ENCODE measurements at regions not wholly inside any gene's neighbourhood (a gene's known extent, or its start where the extent isn't known, plus 50 kb on each side); places are given as distances from the start of the nearest gene placed in this dataset.

DNA sequence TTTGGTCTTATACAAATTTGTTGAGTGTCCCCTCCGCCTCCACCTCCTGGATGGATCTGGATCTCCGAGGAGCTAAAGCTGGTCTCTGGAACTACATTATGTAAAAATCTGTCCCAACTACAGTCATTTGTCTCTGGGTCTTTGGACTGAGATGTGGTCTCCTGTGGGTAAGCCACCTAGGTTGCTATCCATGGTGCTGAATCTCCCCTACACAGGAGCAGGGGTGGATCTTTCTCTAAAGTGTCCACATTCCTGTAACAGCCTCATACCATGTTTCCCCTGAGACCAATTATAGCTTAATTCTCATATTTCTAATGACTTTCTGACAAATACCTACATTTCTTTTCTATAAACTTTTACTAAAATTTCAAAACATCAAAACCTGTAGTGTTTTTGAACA, 625.8 kb downstream of the TAFA4 start:
- DNase-seq (ENCODE audit: low read depth) = no peak

DNA sequence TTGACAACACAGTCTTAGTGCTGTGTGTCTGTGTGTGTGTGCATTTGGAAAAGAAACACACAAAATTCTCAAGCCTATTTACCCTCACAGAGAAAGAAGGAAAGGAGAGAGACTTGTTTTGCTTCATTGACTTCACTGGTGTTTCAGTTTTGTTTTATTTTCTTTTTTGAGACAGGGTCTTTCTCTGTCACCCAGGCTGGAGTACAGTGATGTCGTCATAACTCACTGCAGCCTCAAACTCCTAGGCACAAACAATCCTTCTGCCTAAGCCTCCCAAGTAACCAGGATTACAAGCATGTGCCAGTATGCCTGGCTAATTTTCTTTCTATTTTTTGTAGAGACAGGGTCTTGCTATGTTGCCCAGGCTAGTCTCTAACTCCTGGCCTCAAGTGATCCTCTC, 636.9 kb downstream of the TAFA4 start:
- no peak for DNase-seq (ENCODE audit: low read depth)

DNA sequence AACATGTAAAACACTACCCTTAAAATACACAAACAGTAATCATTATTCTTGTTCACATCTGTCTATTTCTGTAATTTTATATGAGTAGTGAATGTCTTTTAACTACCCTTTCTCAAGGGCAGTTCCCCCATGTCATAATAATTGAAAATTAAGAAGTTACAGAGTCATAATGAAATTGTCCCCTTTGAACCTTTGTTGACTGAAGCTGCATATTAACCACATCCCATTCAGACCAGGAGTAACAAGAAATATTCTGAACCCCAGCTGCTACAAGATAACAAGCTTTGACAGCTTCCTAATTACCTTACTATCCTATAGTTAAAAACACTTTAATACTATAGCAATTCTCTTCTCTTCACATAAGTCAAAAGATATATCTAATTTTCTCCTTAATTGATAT, 635.9 kb upstream of the SUCLG2 start:
- no peak for DNase-seq (ENCODE audit: low read depth)

DNA sequence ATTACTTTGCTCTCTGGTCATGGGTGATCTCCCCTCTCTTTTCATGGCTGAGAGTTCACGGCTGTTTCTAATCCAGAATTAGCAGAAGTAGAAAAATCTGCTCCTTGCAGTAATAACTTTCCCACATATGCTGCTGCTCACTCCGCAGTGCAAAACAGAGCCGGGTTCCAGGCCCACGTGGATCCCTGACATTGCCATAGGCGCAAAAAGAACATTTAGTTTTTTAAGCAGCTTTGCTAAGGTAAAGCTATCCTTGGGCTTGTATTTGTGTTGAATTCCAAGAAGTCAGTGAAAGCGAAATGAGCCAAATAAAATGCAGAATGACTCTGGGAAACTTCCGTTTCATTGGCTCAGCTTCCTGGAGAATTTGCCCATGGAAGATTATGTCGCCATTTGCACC, 633.7 kb upstream of the SUCLG2 start:
- no peak for DNase-seq (ENCODE audit: low read depth)

DNA sequence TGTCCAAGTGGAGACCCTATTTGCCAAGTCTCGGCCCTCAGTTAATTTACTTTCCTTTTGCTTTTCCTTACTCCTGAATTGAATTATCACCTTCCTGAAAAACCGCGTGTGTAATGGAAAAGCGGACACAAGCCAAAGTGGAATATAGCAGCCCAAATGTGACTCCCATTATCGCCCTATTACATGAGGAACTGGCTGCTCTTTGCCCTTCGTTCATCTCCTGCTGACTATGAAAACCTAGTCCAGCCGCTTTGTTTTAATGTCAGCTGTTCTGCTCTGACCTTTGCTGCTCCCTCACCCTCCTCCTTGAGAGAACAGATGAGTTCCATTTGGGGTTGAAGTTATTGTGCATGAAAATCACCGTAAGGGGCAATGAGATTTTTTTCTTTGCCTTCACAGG, 632.7 kb upstream of the SUCLG2 start:
- no peak for DNase-seq (ENCODE audit: low read depth)

DNA sequence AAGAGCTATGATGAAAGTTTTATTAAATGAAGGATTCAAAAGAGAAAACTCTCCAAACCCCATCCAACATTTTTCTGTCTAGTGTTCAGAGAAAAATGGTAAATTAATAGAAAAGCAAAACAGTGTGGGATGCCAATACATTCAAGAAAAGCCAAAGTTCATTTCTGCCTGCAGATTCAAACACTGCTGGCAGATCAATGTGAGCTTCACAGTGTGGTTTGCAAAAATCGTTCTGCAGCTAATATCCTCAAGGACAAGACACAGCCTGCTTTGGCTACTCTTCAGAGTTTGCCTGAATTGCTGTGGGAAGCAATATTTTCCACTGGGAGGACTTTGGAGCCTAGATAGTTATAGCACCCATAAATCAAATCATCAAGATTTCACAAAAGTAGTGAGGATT, 619.9 kb upstream of the SUCLG2 start:
- no peak for DNase-seq (ENCODE audit: low read depth)

DNA sequence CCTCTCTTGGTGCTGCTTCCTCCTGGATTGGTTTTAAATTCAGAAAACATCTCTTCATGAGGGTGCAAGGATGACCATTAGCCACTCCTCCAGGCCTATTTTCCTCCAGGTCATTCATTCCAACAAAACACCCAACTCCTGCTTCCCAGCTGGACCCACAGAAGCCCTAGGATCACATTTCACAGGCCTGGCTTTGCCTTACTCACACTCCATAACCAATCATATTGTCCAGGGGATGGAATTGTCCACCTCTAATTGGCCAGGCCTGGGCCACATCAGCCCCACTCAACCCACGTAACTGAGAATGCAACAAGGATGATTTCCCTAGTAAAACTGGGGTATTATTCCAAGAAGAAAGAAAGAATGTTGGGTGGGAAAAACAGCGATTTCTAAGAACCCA, 616.7 kb upstream of the SUCLG2 start:
- no peak for DNase-seq (ENCODE audit: low read depth)

DNA sequence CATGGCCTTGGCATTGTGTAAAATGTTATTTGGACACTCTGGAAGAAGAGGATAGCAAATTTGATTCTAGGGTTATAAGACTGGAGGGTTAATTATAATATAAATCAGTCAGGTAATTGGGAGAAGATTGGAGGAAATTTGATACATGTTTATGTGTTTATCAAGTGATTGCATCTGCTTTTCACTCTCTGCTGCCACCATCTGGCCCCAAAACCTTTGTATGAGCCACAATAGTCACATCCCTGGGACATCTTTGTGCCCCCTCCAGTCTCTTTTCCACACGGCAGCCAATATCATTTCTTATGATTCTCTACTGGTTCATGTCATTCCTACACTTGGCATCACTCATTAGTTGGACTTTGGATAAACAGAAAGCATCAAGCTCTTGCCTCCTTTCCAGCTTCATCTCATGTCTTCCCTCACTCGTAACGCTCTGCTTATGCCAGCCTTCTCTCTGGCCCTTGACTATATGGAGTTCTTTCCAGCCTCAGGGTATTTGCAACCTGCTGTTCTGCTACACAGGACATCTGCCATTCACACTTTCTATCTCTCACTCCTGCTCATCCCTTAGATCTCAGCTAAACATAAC, 602.3 kb upstream of the SUCLG2 start:
- DNase-seq (ENCODE audit: low read depth) = no peak

DNA sequence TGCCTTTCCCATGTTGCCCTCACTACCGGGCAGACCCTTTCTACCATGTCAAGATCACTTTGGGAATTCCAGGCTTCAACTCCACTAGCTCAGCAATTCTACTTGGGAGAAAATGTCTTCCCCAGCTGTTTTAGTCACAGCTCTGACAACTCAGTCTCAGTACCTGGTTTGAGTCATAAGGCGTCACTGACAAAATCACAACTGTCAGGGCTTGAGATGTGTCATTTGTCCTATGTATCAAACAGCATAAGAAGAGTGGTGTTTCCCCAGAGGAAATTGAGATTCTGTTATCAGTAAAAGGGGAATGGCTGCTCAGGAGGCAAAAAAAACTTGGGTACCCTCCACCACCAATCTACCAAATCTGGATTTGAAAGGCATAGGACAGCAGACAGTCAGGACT, 594.9 kb upstream of the SUCLG2 start:
- DNase-seq (ENCODE audit: low read depth) = no peak

DNA sequence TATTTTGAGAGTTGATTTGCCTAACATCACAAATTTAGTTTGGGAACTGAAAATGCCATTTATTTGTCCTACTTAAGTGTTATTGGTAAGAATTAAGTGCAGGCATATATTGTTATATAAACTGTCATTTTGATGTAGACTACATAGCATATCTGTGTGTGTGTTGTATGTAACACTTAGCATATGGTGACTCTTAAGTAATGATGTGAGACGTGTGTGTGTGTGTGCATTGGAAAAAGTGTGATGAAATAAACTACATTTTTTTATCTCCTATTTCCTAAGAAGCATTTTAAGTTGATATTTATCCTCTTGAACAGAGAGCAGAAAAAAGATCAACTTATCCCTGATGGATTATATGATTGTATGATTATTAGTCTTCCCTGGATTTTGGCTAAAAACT, 588.2 kb upstream of the SUCLG2 start:
- no peak for DNase-seq (ENCODE audit: low read depth)

DNA sequence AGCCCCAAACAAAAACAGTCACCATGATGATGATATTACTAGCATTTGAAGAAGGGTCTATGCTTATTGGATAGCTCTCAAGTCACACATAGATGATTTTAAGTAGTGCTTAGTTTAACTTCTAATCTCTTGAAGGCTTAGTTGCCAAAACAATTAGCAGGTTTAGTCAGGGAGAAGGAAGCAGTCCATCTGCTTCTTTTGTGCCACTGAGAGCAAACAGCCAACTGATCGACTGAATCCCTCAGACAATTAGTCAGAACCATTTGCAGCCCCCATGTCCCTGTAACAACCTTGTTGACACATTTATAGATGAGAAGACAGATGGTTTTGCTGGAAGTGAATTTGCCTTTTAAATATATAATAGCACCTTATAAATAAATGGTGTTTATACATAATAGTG, 585.1 kb upstream of the SUCLG2 start:
- no peak for DNase-seq (ENCODE audit: low read depth)

DNA sequence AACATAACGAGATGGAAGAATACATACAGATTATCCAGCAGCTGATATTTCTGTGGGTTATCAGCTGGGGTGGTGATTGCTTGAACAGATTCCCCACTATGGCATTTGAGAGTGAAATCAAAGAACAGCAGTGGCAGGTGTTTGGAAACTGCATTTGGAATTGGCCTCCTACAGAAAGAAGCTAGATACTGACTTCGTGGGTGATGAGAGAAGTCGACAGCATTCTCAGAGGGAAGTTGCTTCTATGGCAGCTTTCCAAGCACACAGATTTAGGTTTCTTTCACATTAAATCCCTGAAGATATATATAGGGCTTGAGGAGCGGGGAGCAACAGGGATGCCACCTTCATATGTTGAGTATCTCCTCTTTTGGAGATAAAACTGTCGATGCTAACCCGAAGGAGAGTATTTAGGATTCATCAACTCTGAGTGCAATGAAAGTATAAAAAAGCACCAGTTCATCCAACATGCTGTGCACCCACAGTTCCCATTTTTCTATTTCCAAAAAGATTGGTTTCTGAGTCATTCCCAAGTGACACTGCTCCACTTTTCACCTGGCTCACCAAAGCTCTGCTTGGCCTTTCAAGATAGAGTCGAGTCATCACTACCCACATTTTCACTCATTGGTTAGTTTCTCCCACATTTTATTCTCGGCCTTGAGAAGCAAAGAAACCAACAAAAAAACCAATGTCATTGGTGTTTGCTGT, 579.8 kb upstream of the SUCLG2 start:
- DNase-seq (ENCODE audit: low read depth) = no peak

DNA sequence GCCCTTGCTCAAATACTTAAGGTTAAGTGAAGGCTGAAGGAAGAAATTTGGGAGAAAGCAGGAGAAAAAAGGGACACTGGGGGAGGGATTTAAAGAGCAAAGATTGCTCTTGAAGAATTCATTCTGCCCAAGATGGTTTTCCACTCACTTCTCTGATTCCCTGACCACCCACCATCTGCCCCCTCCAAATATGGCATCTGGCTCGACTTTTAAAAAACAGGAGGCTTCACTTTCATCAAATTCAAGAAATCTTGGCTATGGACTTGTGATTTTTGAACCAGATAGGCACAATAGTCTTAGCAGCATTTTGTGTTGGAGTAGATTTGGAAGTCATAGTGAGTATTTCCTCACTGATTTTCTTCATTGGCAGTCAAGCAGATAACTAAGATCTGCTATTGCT, 574.4 kb upstream of the SUCLG2 start:
- no peak for DNase-seq (ENCODE audit: low read depth)

DNA sequence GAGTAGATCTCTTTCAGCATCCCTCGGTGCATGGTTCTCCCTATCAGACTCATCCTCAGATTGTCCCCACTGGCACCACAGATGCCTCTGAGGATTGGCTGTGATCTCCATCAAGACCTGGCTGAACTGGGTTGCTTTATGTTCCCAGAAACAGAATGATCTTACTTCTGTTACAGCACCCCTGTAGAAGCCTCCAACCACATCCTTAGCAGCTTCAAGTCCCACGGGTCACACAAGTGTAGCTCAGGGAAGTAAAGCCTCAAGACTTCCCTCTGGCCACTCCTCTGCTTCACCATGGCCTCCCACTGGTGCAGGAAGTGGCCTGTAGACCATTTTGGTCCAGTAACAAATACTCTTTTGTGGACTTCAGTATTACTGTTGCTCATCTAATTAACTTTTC, 566.4 kb upstream of the SUCLG2 start:
- DNase-seq (ENCODE audit: low read depth) = no peak

DNA sequence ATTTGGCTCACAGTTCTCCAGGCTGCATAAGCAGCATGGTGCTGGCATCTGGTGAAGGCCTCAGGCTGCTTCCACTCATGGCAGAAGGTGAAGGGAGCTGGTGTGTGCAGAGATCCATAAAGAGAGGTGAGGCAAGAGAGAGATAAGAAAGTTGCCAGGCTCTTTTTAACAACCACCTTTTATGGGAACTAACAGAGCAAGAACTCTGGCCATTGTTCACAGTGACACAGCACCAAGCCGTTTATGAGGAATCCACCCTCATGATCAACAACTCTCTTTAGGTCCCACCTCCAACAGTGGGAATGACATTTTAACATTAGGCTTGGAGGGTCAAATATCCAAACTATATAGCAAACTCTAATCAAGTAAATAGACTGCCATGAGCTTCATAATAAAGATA, 557.2 kb upstream of the SUCLG2 start:
- no peak for DNase-seq (ENCODE audit: low read depth)

DNA sequence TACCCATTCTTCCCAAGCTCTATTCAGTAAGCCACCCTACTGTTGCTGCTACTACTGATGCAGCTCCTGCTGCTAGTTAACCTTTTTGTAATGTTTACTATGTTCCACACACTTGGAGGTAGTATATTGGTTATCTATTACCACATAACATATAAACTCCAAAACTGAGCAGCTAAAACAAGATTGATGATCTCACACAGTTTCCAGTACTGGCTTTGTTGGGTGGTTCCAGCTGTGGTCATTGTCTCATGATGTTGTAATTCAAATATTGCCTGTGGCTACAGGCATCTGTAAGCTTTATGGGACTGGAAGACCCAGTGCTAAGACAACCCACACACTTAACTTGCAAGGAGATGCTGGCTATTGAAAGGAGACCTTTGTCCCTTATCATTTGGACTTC, 556.2 kb upstream of the SUCLG2 start:
- no peak for DNase-seq (ENCODE audit: low read depth)

DNA sequence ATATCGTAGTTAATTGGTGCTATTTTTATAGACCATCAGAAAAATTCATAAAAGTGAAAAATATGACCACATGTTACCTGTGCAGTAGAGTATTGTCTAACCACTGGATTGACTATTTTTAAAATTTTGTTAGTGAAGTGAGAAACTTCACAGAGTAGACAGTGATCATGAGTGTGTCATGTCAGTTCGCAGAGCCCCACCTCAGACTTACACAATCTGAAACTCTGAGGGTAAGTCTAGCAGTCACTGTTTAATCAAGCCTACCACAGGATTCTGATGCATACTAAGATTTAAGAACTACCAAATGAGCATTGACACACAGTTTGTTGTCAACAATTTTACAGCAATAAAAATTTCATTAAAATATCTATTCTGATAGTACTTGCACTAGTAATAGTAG, 552.9 kb upstream of the SUCLG2 start:
- no peak for DNase-seq (ENCODE audit: low read depth)

DNA sequence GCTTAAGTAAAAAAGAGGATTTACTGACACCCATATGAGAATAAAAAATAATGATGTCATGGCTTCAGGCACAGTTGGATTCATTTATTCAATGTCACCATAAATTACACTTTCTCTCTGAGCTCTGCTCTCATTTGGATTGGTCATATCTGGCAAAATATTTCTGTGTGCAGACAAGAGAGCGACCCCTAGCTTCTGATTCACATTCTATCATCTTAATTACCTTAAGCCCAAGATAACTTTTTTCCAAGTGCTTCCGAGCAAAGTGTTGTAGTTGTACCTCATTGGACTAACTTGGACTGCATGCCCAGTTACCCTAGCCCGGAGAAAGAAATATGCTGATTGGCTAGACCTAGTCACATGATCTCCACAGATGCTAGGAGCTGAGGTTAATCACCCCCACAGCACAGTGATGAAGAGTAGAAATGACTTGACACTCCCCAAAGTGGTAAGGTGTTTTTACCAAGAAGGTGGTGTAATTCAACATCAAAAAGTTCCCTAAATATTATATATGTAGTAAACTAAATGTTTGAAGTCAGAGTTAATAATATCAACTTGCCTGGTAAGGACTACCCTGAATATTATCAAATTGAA, 552.2 kb upstream of the SUCLG2 start:
- no peak for DNase-seq (ENCODE audit: low read depth)

DNA sequence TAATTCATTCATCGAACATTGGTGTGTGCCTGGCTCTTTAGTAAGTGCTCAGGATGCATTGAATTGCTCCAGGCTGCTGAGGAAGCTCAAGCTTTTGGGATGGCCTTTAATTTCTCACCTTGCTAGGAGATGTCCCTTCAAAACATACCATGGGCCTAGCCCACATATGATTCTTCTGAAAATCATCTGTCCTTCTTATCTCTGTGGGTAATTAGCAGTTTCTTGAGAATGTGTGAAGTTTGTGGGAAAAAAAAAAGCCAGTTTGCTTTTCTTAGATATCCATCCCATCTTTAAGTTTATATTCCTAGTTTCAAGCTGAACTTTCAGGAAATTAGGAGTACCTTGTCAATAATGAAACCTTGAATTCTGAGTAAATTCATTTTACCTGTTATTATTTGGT, 532.3 kb upstream of the SUCLG2 start:
- no peak for DNase-seq (ENCODE audit: low read depth)

DNA sequence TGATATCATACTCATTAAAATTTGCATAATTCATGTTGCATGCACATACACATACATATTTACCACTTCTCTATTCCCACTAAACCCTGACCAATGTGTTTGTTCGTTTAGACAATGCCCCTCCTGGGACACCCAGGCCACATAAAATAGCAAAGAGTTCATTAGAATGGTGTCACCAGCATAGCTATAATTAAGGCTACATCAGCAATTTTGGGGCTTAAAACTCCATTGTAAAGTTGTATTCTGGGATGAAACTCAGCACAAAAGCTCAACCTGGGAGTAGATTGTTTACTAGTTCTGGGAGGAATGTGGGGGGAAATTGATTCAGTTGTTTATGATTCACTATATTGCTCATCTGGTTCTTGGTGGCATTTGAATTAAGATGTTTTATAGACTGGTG, 522.2 kb upstream of the SUCLG2 start:
- no peak for DNase-seq (ENCODE audit: low read depth)

DNA sequence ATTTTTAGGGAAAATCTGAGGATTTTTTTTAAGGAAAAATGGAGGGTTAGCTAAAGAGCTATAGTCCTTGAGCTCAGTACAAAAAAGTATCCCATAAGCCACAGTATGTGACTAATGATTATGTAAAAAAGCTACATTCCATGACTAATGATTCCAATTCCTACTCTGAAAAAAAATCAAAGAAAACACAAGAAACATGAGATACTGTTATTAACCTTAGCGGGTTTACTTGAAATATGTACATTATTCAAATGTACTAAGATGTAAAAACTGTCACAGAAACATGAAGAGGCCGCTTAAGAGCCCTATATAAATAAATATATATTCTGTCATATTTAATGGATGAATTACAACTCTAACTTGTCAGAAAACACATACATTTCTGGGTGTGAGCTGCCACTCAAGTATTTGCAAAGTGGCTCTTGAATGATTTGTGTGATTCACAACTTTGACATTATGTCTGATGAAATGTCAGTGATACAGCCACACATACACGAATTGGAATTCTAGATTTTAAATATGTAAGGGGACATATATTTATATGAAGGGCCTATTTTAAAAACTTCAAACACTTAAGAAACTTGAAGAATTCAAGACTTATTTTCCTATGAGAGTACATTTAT, 518.7 kb upstream of the SUCLG2 start:
- no peak for DNase-seq (ENCODE audit: low read depth)

DNA sequence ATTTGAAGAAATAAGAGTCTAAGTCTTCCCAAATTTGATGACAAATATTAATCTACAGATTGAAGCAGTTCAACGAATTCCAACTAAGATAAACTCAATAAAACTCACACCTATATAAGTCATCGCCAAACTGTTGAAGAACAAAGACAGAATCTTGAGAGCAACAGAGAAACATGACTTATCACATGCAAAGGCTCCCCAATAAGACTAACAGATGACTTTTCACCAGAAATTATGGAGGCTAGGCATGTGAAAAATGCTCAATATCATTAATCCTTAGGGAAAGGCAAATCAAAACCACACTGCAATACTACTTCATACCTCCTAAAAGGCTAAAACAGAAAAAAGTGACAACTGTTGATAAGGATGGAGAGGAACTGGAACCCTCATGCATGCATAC, 517.6 kb upstream of the SUCLG2 start:
- no peak for DNase-seq (ENCODE audit: low read depth)

DNA sequence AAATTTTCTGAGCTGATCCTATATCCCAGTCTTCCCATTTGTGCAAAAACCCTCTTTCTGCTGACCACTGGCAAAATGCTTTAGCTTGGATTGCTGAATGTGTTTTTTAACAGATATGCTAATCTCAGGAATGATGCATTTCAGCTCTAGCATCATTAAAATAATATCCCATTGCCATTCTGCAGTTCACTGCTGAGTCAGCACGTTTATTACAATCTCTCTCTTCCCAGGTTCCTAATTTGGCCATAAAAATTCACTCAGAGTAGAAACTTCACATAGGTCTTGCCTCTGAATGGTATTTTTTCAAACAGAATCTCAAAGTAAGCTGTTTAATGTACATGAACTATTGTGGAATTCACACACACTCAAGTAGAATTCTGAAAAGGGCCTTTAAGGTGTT, 509.6 kb upstream of the SUCLG2 start:
- DNase-seq (ENCODE audit: low read depth) = no peak

DNA sequence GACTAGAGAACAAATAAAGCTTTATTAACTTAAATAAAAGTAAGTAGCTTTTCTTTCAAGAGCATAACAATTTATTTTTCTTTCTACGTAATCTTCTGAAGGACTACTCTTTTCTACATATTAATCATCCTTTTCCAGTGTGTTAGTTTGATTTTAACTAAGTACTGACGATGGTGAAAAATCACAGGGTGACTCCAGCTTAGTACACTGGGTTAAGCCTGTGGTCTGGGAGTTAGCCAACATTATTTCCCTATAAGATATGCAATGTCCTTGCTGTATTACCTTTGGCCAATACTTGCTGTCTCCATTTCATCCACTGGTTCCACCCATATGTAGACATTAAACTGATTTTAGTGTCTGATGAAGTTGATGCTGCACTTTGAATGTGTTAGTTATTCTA, 508.6 kb upstream of the SUCLG2 start:
- no peak for DNase-seq (ENCODE audit: low read depth)

All from GM04504 (cell line).